HepG2 (cell line): ENCODE measurements at regions not wholly inside any gene's neighbourhood (a gene's known extent, or its start where the extent isn't known, plus 50 kb on each side); places are given as distances from the start of the nearest gene placed in this dataset.

ENCODE experiments used
- ATAC-seq: fragments of 200-7000 bp; cut with Tn5 transposase; 3 replicates; pipeline ENCODE4 v1.9.1; 2020; ENCODE audit warnings: mild to moderate bottlenecking, moderate library complexity
- BruUV-seq: library from RNA; stranded (reverse); fragments of 400-500 nt; replicated peaks from 2 replicates; lab custom pipeline; 2021; lab: Mats Ljungman, UMichigan
- CTCF ChIA-PET: fragments of 300-600 bp; formaldehyde crosslinking; extraction: SDS; loops from one replicate; lab custom pipeline; 2021; ENCODE audit warnings: low total read pairs, inconsistent platforms, low intra/inter-chr PET ratio; lab: Yijun Ruan, JAX
- POLR2A ChIA-PET: fragments of 350-600 bp; sonication (Branson Sonifier 250); formaldehyde crosslinking; loops from one replicate; lab custom pipeline; 2020; ENCODE audit warnings: antibody characterized with exemption, inconsistent platforms; lab: Yijun Ruan, JAX
- DNase-seq: peaks from one replicate; pipeline ENCODE4 v3.0.0-alpha.2; 2015; ENCODE audit warnings: low spot score
- FAIRE-seq: peaks from 3 replicates; lab custom pipeline; 2011; peaks lifted over from hg19 to GRCh38; lab: Jason Lieb, UNC
- H2AFZ ChIP-seq: one replicate; pipeline ENCODE4 v1.6.1; 2011; ENCODE audit warnings: low read length, inconsistent platforms
- H3K27ac ChIP-seq: fragments of 300-600 bp; 3 replicates; pipeline ENCODE4 v1.8.0; 2011; ENCODE audit warnings: mixed run types, mild to moderate bottlenecking, mixed read lengths, low read length, inconsistent platforms; ENCODE audit not compliant: insufficient read depth; ENCODE audit errors: extremely low read length
- H3K27me3 ChIP-seq, 2 experiments: fragments of 200-600 bp in 1 of 2; 2 replicates in 1 of 2; 3 replicates in 1 of 2; pipeline versions ENCODE4 v1.6.0 to v1.8.0; 2011; ENCODE audit warnings: low read length in 2 of 2, mild to moderate bottlenecking in 2 of 2, moderate library complexity in 2 of 2, inconsistent platforms in 1 of 2; ENCODE audit not compliant: insufficient read depth in 2 of 2, control insufficient read depth in 1 of 2
- H3K36me3 ChIP-seq, 2 experiments: fragments of 200-600 bp in 1 of 2; replicated peaks in 1 of 2; 2 replicates in 1 of 2; 3 replicates in 1 of 2; pipeline versions ENCODE4 v1.5.1 to v1.8.0; 2011; ENCODE audit warnings: low read length in 2 of 2, inconsistent platforms in 1 of 2; ENCODE audit not compliant: insufficient read depth in 2 of 2, control insufficient read depth in 1 of 2
- H3K4me1 ChIP-seq: 2 replicates; pipeline ENCODE4 v1.5.1; 2012; ENCODE audit warnings: low read length, inconsistent platforms; ENCODE audit not compliant: insufficient read depth
- H3K4me2 ChIP-seq: 2 replicates; pipeline ENCODE4 v1.6.0; 2011; ENCODE audit warnings: low read depth, low read length, inconsistent platforms
- H3K4me3 ChIP-seq, 3 experiments: fragments of 200-600 bp in 1 of 3; sonication (generic), shearing (Covaris generic) in 1 of 3; replicated peaks in 1 of 3; 2 replicates each; pipeline ENCODE4 v1.5.1; 2011 to 2016; ENCODE audit warnings: low read length in 3 of 3, inconsistent platforms in 2 of 3, low read depth in 2 of 3, mild to moderate bottlenecking in 2 of 3, control low read depth in 1 of 3, mixed read lengths in 1 of 3; ENCODE audit not compliant: insufficient read depth in 1 of 3
- H3K79me2 ChIP-seq: one replicate; pipeline ENCODE4 v1.6.1; 2011; ENCODE audit warnings: low read length, inconsistent platforms; ENCODE audit not compliant: insufficient read depth
- H3K9ac ChIP-seq: 2 replicates; pipeline ENCODE4 v1.6.0; 2011; ENCODE audit warnings: mild to moderate bottlenecking, low read depth, low read length, inconsistent platforms; ENCODE audit not compliant: insufficient read depth
- H3K9me3 ChIP-seq: 2 replicates; pipeline ENCODE4 v1.5.1; 2012; ENCODE audit warnings: mild to moderate bottlenecking, low read length
- H4K20me1 ChIP-seq: 2 replicates; pipeline ENCODE4 v1.6.0; 2011; ENCODE audit warnings: inconsistent platforms, mild to moderate bottlenecking, low read length, moderate library complexity; ENCODE audit not compliant: insufficient read depth
- CSRNP1 ChIP-seq: sonication (generic); formaldehyde crosslinking; IDR thresholded peaks from 2 replicates; pipeline ENCODE4 v1.8.1; 2023; ENCODE audit warnings: mild to moderate bottlenecking, missing genetic modification reagents
- FOXC1 ChIP-seq: sonication (generic); formaldehyde crosslinking; IDR thresholded peaks from 2 replicates; pipeline ENCODE4 v1.8.0; 2022; ENCODE audit warnings: mild to moderate bottlenecking, missing genetic modification reagents, borderline replicate concordance
- MEIS2 ChIP-seq: sonication (generic); formaldehyde crosslinking; IDR thresholded peaks from 2 replicates; pipeline ENCODE4 v1.9.0; 2021; ENCODE audit warnings: mild to moderate bottlenecking, missing genetic modification reagents
- NRL ChIP-seq: sonication (generic); formaldehyde crosslinking; IDR thresholded peaks from 2 replicates; pipeline ENCODE4 v1.5.0; 2020; ENCODE audit warnings: missing genetic modification reagents, mild to moderate bottlenecking, moderate library complexity, borderline replicate concordance
- PHF21A ChIP-seq: sonication (generic); formaldehyde crosslinking; IDR thresholded peaks from 2 replicates; pipeline ENCODE4 v1.5.0; 2020; ENCODE audit warnings: mild to moderate bottlenecking, missing genetic modification reagents
- REST ChIP-seq, 2 experiments: IDR thresholded peaks; 2 replicates each; pipeline ENCODE4 v1.6.1; 2011 to 2012; ENCODE audit warnings: low read length in 2 of 2, borderline replicate concordance in 1 of 2, low read depth in 1 of 2, mild to moderate bottlenecking in 1 of 2, moderate library complexity in 1 of 2
- SMAD1 ChIP-seq: sonication (generic); formaldehyde crosslinking; IDR thresholded peaks from 2 replicates; pipeline ENCODE4 v1.4.0; 2020; ENCODE audit warnings: missing genetic modification reagents, low read depth, mild to moderate bottlenecking, borderline replicate concordance
- TMF1 ChIP-seq: sonication (generic); formaldehyde crosslinking; IDR thresholded peaks from 2 replicates; pipeline ENCODE4 v1.8.1; 2022; ENCODE audit warnings: low read depth, missing genetic modification reagents
- TOPORS ChIP-seq: sonication (generic); formaldehyde crosslinking; IDR thresholded peaks from 2 replicates; pipeline ENCODE4 v1.8.0; 2023; ENCODE audit warnings: mild to moderate bottlenecking, missing genetic modification reagents
- ZBTB37 ChIP-seq: sonication (generic); formaldehyde crosslinking; IDR thresholded peaks from 2 replicates; pipeline ENCODE4 v1.4.0; 2020; ENCODE audit warnings: mild to moderate bottlenecking, missing genetic modification reagents
- ZFP36L1 ChIP-seq: sonication (generic); formaldehyde crosslinking; IDR thresholded peaks from 2 replicates; pipeline ENCODE4 v1.8.0; 2022; ENCODE audit warnings: mild to moderate bottlenecking, missing genetic modification reagents, moderate library complexity
- ZFX ChIP-seq: sonication (generic); formaldehyde crosslinking; IDR thresholded peaks from 2 replicates; pipeline ENCODE4 v1.4.0; 2020; ENCODE audit warnings: mild to moderate bottlenecking, low read depth, missing genetic modification reagents, moderate library complexity
- ZNF530 ChIP-seq: sonication (generic); formaldehyde crosslinking; IDR thresholded peaks from 2 replicates; pipeline ENCODE4 v1.5.0; 2020; ENCODE audit warnings: low read depth, mild to moderate bottlenecking, missing genetic modification reagents
- ZNF891 ChIP-seq: sonication (generic); formaldehyde crosslinking; IDR thresholded peaks from 2 replicates; pipeline ENCODE4 v1.5.0; 2020; ENCODE audit warnings: mild to moderate bottlenecking, missing genetic modification reagents
- WGBS: methylation state at CpG from one replicate; pipeline ENCODE4 v1.1.6; 2017; ENCODE audit warnings: low lambda C conversion rate; 5-methylcytosine and 5-hydroxymethylcytosine counted together
- in situ Hi-C: cut with HindIII; loops from 2 replicates; pipeline ENCODE4 v1.10.0; 2017; ENCODE audit warnings: low pct_unique_long_range_greater_than_20kb; ENCODE audit not compliant: extremely low pct_ligation_motif_present
- intact Hi-C: fragments of 100-400 bp; cut with micrococcal nuclease; formaldehyde crosslinking; loops from one replicate; pipeline ENCODE4 v1.10.0; 2022; ENCODE audit not compliant: unreplicated experiment

- no peak for TF ChIP-seq ZBTB37 (CRISPR knock-in tag)
These were observed 351.7 kb upstream of the ARID1B start (continued) for GRCh38 chr6:156425359-156426020.

- Histone ChIP-seq H2AFZ (no peak overlapping the region), H3K27ac (no peak overlapping the region), H3K4me3 (no peak overlapping the region), H3K27me3 (no peaks in the 10 kb centered on the region), H3K36me3 (no peaks in the 10 kb centered on the region), H3K4me1 (peaks cover 10% of the 10 kb centered on the region; the same call in 1 of the 2 replicates), H3K79me2 (no peaks in the 10 kb centered on the region), H3K4me2 (no peak overlapping the region), H3K9ac (no peak overlapping the region), H3K9me3 (peaks cover 14% of the 10 kb centered on the region; the same call in 1 of the 2 replicates), H4K20me1 (no peaks in the 10 kb centered on the region)
- WGBS, result 68% methylated on average over 3 of the region's 3 CpGs
- DNase-seq (no peak), ATAC-seq (no peak), FAIRE-seq (no peak)
- CTCF ChIA-PET, result no interaction called here
- intact Hi-C loops (no loop called here), in situ Hi-C loops (no loop called here)
- POLR2A ChIA-PET, result no interaction called here
- TF ChIP-seq TMF1 (CRISPR knock-in tag), result no peak
- no peak for TF ChIP-seq TOPORS (CRISPR knock-in tag)
- TF ChIP-seq CSRNP1, result no peak
- no peak for TF ChIP-seq SMAD1 (CRISPR knock-in tag)
- no peak for TF ChIP-seq ZNF530 (CRISPR knock-in tag)
- no peak for TF ChIP-seq MEIS2
- TF ChIP-seq NRL (CRISPR knock-in tag), result no peak
- no peak for TF ChIP-seq PHF21A (CRISPR knock-in tag)
- no peak for TF ChIP-seq ZFX (CRISPR knock-in tag)
- no peak for TF ChIP-seq ZFP36L1 (CRISPR knock-in tag)
- no peak for TF ChIP-seq ZNF891 (CRISPR knock-in tag)
- no peak for TF ChIP-seq FOXC1 (CRISPR knock-in tag)
- no peak for TF ChIP-seq REST (IDR thresholded peaks at IDR 0.05; ENCODE audit: borderline replicate concordance in 1 of 2, low read depth in 1 of 2, low read length in 2 of 2)
- BruUV-seq, result no TSS peak
These were observed 353.3 kb upstream of the ARID1B start for GRCh38 chr6:156423829-156424228.
